A673 (cell line): ENCODE measurements at regions not wholly inside any gene's neighbourhood (a gene's known extent, or its start where the extent isn't known, plus 50 kb on each side); places are given as distances from the start of the nearest gene placed in this dataset.

Source experiments
- BruUV-seq: library from RNA; stranded (reverse); fragments of 400-500 nt; replicated peaks from 2 replicates; lab custom pipeline; 2021; lab: Mats Ljungman, UMichigan
- CTCF ChIA-PET: fragments of 300-600 bp; sonication (Branson Sonifier 250); formaldehyde crosslinking; loops from one replicate; lab custom pipeline; 2022; ENCODE audit warnings: antibody characterized with exemption; lab: Charles Lee
- POLR2A ChIA-PET: fragments of 300-600 bp; sonication (Branson Sonifier 250); formaldehyde crosslinking; loops from one replicate; lab custom pipeline; 2022; ENCODE audit warnings: antibody characterized with exemption; ENCODE audit not compliant: low non-redundant PET; lab: Charles Lee
- DNase-seq: peaks from one replicate; pipeline ENCODE4 v3.0.0-alpha.2; 2015; ENCODE audit warnings: low spot score
- H3K27ac ChIP-seq: fragments of 200-600 bp; sonication (generic); 2 replicates; pipeline ENCODE4 v1.5.1; 2016; ENCODE audit warnings: mixed run types, low read depth, mild to moderate bottlenecking, mixed read lengths, antibody characterized with exemption, low read length; ENCODE audit not compliant: poor library complexity, severe bottlenecking
- H3K27me3 ChIP-seq: fragments of 200-600 bp; sonication (generic); replicated peaks from 2 replicates; pipeline ENCODE4 v1.6.1; 2017; ENCODE audit warnings: mixed run types, low read depth, mild to moderate bottlenecking, mixed read lengths, antibody characterized with exemption, low read length; ENCODE audit not compliant: insufficient read depth, poor library complexity
- H3K36me3 ChIP-seq: fragments of 200-600 bp; sonication (generic); 2 replicates; pipeline ENCODE4 v1.6.1; 2016; ENCODE audit warnings: mixed run types, mild to moderate bottlenecking, mixed read lengths, antibody characterized with exemption, low read length; ENCODE audit not compliant: insufficient read depth, poor library complexity, severe bottlenecking
- H3K4me1 ChIP-seq: fragments of 200-600 bp; sonication (generic); 2 replicates; pipeline ENCODE4 v1.6.1; 2017; ENCODE audit warnings: mixed run types, mild to moderate bottlenecking, mixed read lengths, antibody characterized with exemption, low read length; ENCODE audit not compliant: insufficient read depth, poor library complexity, severe bottlenecking
- H3K4me3 ChIP-seq: fragments of 200-600 bp; sonication (generic); 2 replicates; pipeline ENCODE4 v1.5.1; 2016; ENCODE audit warnings: low read depth, mixed run types, mild to moderate bottlenecking, mixed read lengths, low read length; ENCODE audit not compliant: poor library complexity, severe bottlenecking
- H3K9me3 ChIP-seq: fragments of 200-600 bp; sonication (generic); 2 replicates; pipeline ENCODE4 v1.6.1; 2016; ENCODE audit warnings: mixed run types, low read depth, mild to moderate bottlenecking, mixed read lengths, antibody characterized with exemption, low read length; ENCODE audit not compliant: poor library complexity, severe bottlenecking
- EZH2 ChIP-seq: fragments of 200-600 bp; sonication (generic); IDR thresholded peaks from 2 replicates; pipeline ENCODE4 v1.6.1; 2017; ENCODE audit warnings: borderline replicate concordance, low read depth, mild to moderate bottlenecking, mixed read lengths, antibody characterized with exemption, low read length; ENCODE audit not compliant: poor library complexity, severe bottlenecking
- intact Hi-C: fragments of 100-400 bp; cut with micrococcal nuclease; formaldehyde crosslinking; loops from one replicate; pipeline ENCODE4 v1.10.0; 2022; ENCODE audit not compliant: unreplicated experiment
- TF ChIP-seq, protein P1 (sequence below): fragments of 300-800, 200-600 bp; sonication (generic); conservative IDR thresholded peaks from 2 replicates; pipeline ENCODE4 v1.5.1; 2017; ENCODE audit warnings: low read depth, mild to moderate bottlenecking, antibody characterized with exemption, low read length, moderate library complexity, mixed read lengths

DNA sequence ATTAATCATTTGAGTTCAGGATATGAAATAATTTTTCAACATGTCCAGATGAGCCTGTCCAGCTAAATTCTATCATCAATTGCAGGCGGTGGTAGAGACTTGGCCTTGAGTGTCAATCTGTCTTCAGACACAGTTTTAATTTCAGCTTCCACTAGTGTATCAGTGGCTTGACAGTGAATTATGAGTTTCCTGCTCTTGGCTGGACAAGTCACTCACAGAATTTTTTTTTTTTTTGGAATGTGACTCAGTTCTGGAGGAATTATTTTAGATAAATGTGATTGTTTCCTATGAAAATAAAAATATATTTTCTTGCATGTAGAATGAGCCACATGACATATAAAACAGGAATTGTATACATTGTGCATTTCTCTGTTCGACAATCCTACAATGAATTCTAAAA lies 319.9 kb upstream of the AKR1E2 start:
- no TSS peak for BruUV-seq
- Histone ChIP-seq H3K27me3 (peaks cover 13% of the 10 kb centered on the region), H3K4me1 (no peaks in the 10 kb centered on the region), H3K36me3 (no peaks in the 10 kb centered on the region), H3K9me3 (no peaks in the 10 kb centered on the region), H3K27ac (no peak overlapping the region), H3K4me3 (no peak overlapping the region)
- DNase-seq: no peak
- ChIA-PET POLR2A (no interaction called here), CTCF (interaction anchor here (0.7 kb wide), 1 partner anchor 192 kb away, joined by 5 read pairs; no protein-coding TSS in a partner anchor)
- TF ChIP-seq EZH2: no peak
- TF ChIP-seq, protein P1, sequence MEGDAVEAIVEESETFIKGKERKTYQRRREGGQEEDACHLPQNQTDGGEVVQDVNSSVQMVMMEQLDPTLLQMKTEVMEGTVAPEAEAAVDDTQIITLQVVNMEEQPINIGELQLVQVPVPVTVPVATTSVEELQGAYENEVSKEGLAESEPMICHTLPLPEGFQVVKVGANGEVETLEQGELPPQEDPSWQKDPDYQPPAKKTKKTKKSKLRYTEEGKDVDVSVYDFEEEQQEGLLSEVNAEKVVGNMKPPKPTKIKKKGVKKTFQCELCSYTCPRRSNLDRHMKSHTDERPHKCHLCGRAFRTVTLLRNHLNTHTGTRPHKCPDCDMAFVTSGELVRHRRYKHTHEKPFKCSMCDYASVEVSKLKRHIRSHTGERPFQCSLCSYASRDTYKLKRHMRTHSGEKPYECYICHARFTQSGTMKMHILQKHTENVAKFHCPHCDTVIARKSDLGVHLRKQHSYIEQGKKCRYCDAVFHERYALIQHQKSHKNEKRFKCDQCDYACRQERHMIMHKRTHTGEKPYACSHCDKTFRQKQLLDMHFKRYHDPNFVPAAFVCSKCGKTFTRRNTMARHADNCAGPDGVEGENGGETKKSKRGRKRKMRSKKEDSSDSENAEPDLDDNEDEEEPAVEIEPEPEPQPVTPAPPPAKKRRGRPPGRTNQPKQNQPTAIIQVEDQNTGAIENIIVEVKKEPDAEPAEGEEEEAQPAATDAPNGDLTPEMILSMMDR: no peak
- intact Hi-C loops: no loop called here

DNA sequence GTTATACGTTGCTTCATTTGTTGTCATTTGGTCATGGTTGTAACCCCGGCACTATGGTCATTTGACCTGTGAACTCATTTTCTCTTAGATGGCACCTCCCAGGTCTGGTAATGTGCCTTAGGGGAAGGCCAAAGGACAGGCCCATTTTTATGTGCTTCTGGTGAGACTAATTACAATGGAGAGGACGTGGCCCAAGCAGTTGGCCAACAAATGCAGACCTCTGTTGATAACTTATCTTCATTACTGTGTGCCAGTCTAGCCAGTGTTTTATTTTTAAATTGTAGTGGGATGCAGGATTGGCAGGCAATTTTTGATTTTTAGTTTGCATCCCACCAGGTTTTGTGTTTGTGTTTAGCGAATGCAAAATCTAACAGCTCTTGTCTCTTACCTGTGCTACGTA lies 321.5 kb upstream of the AKR1E2 start:
- intact Hi-C loops: no loop called here
- TF ChIP-seq, protein P1: no peak
- no peak for TF ChIP-seq EZH2
- no TSS peak for BruUV-seq

DNA sequence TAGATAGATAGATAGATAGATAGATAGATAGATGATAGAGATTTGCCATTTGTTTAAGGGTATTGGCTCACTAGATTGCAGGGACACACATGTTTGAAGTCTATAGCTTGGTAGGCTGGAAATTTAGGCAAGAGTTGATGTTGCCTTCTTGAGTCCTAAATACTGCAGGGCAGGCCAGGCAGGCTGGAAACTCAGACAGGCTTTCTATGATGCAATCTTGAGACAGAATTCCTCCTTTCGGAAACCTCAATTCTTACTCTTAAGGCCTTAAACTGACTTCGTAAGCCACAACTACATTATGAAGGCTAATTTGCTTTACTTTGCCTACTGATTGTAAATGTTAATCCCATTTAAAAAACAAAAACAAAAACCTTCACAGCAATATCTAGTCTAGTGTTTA lies 322.9 kb upstream of the AKR1E2 start:
- no peak overlapping the region for H3K27ac ChIP-seq
- H3K27me3 ChIP-seq: peaks cover 20% of the 10 kb centered on the region
- no peak for TF ChIP-seq EZH2
- TF ChIP-seq, protein P1: no peak
- CTCF ChIA-PET: no interaction called here
- intact Hi-C loops: no loop called here
- H3K36me3 ChIP-seq: no peaks in the 10 kb centered on the region
- peaks cover 12% of the 10 kb centered on the region for H3K4me1 ChIP-seq
- no peaks in the 10 kb centered on the region for H3K9me3 ChIP-seq
- POLR2A ChIA-PET: no interaction called here
- no peak overlapping the region for H3K4me3 ChIP-seq
- BruUV-seq: no TSS peak
- DNase-seq: no peak

More for the DNA sequence above, 321.5 kb upstream of the AKR1E2 start:
- ChIA-PET POLR2A (no interaction called here), CTCF (no interaction called here)
- Histone ChIP-seq H3K27ac (no peak overlapping the region), H3K4me1 (no peaks in the 10 kb centered on the region), H3K36me3 (no peaks in the 10 kb centered on the region), H3K4me3 (no peak overlapping the region), H3K27me3 (peaks cover 20% of the 10 kb centered on the region), H3K9me3 (no peaks in the 10 kb centered on the region)
- DNase-seq: no peak
